ENCODE measurements at regions not wholly inside any gene's neighbourhood (a gene's known extent, or its start where the extent isn't known, plus 50 kb on each side); places are given as distances from the start of the nearest gene placed in this dataset.

DNA sequence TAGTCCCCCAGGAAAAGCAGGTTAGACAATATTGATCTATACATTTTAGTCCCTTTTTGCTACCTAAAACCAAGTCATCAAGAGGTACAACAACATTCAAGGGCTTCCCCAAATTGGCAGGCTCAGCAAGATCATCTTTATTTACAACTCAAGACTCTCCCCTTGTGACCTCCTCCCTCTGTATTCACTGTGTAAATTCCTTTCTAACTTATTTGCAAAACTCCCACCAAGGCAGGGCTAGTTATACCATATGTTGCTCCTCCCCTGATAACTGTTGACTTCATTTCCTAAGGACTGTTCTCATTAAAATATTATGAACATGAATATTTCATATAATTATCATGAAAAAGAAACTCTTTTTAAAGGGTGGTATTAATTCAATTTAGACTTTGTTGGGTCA, 275.6 kb downstream of the DTHD1 start:
- TF ChIP-seq CTCF (IDR thresholded peaks at IDR 0.05; ENCODE audit: extremely low read depth in 1 of 2, insufficient read depth in 1 of 2, low read depth in 1 of 2, low read length in 2 of 2) = no peak
- no peak for TF ChIP-seq POLR2A (IDR thresholded peaks at IDR 0.05; ENCODE audit: low read depth, low read length)
- TF ChIP-seq JUN (IDR thresholded peaks at IDR 0.05; ENCODE audit: borderline replicate concordance, insufficient read depth, insufficient read length, low read depth) = no peak
- no peak for TF ChIP-seq FOS (IDR thresholded peaks at IDR 0.05; ENCODE audit: borderline replicate concordance, insufficient read depth, low read length)
- TF ChIP-seq POLR2AphosphoS5 (IDR thresholded peaks at IDR 0.05; ENCODE audit: insufficient read depth, low read depth, low read length) = no peak
- no peak for TF ChIP-seq EZH2 (IDR thresholded peaks at IDR 0.05; ENCODE audit: borderline replicate concordance, low read depth, low read length, severe bottlenecking)
- no peak for TF ChIP-seq MAX (IDR thresholded peaks at IDR 0.05; ENCODE audit: insufficient read depth, insufficient read length)
- no peak for TF ChIP-seq GATA2 (IDR thresholded peaks at IDR 0.05; ENCODE audit: insufficient read depth, insufficient read length, low read depth, low read length)
